ENCODE measurements at regions not wholly inside any gene's neighbourhood (a gene's known extent, or its start where the extent isn't known, plus 50 kb on each side); places are given as distances from the start of the nearest gene placed in this dataset.

GRCh38 chr18:4581966-4582365, 126.9 kb upstream of the DLGAP1 start:
- Histone ChIP-seq H3K27me3 (no peaks in the 10 kb centered on the region), H3K4me1 (no peaks in the 10 kb centered on the region), H3K36me3 (no peaks in the 10 kb centered on the region), H3K4me3 (ENCODE audit: low read depth, low read length) (no peak overlapping the region), H3K9me3 (no peaks in the 10 kb centered on the region)
- no peak for DNase-seq
- TF ChIP-seq CTCF (IDR thresholded peaks at IDR 0.05; ENCODE audit: low read depth, low read length): no peak

- Histone ChIP-seq H3K4me3 (ENCODE audit: low read depth, low read length) (no peak overlapping the region), H3K27me3 (no peaks in the 10 kb centered on the region), H3K4me1 (no peaks in the 10 kb centered on the region), H3K36me3 (no peaks in the 10 kb centered on the region), H3K9me3 (no peaks in the 10 kb centered on the region)
- no peak for TF ChIP-seq CTCF (IDR thresholded peaks at IDR 0.05; ENCODE audit: low read depth, low read length)
- DNase-seq: no peak
These were observed 123.3 kb upstream of the DLGAP1 start for GRCh38 chr18:4578449-4578848.

GRCh38 chr18:4573735-4574134, 118.6 kb upstream of the DLGAP1 start:
- no peak for TF ChIP-seq CTCF (IDR thresholded peaks at IDR 0.05; ENCODE audit: low read depth, low read length)
- Histone ChIP-seq H3K9me3 (no peaks in the 10 kb centered on the region), H3K4me1 (no peaks in the 10 kb centered on the region), H3K4me3 (ENCODE audit: low read depth, low read length) (no peak overlapping the region), H3K27me3 (no peaks in the 10 kb centered on the region), H3K36me3 (no peaks in the 10 kb centered on the region)
- DNase-seq: no peak

GRCh38 chr18:4557502-4557901, 102.4 kb upstream of the DLGAP1 start:
- Histone ChIP-seq H3K4me1 (no peaks in the 10 kb centered on the region), H3K4me3 (ENCODE audit: low read depth, low read length) (no peak overlapping the region), H3K27me3 (no peaks in the 10 kb centered on the region), H3K9me3 (no peaks in the 10 kb centered on the region), H3K36me3 (no peaks in the 10 kb centered on the region)
- no peak for TF ChIP-seq CTCF (IDR thresholded peaks at IDR 0.05; ENCODE audit: low read depth, low read length)
- no peak for DNase-seq

- H3K4me3 ChIP-seq (ENCODE audit: low read depth, low read length): no peak overlapping the region
- H3K4me1 ChIP-seq: no peaks in the 10 kb centered on the region
- H3K27me3 ChIP-seq: no peaks in the 10 kb centered on the region
- TF ChIP-seq CTCF (IDR thresholded peaks at IDR 0.05; ENCODE audit: low read depth, low read length): no peak
- H3K36me3 ChIP-seq: no peaks in the 10 kb centered on the region
- no peak for DNase-seq
- H3K9me3 ChIP-seq: no peaks in the 10 kb centered on the region
These were observed 95.9 kb upstream of the DLGAP1 start for GRCh38 chr18:4551001-4551360.

- Histone ChIP-seq H3K36me3 (no peaks in the 10 kb centered on the region), H3K4me3 (ENCODE audit: low read depth, low read length) (no peak overlapping the region), H3K4me1 (no peaks in the 10 kb centered on the region), H3K27me3 (no peaks in the 10 kb centered on the region), H3K9me3 (no peaks in the 10 kb centered on the region)
- TF ChIP-seq CTCF (IDR thresholded peaks at IDR 0.05; ENCODE audit: low read depth, low read length): no peak
- DNase-seq: no peak
These were observed 94.2 kb upstream of the DLGAP1 start for GRCh38 chr18:4549164-4549872.
